Liver (tissue), 7 donors: ENCODE measurements at regions not wholly inside any gene's neighbourhood (a gene's known extent, or its start where the extent isn't known, plus 50 kb on each side); places are given as distances from the start of the nearest gene placed in this dataset.

Experiments
- DNase-seq: peaks from one replicate; pipeline ENCODE4 v3.0.0-alpha.2; 2017; ENCODE audit warnings: low spot score
- H3K27ac ChIP-seq, 2 donors: one replicate each; pipeline ENCODE4 v1.7.0; 2013; ENCODE audit warnings: inconsistent platforms in 2 of 2, low read length in 2 of 2, control low read depth in 1 of 2, low read depth in 1 of 2, mild to moderate bottlenecking in 1 of 2
- H3K27me3 ChIP-seq, 4 donors: one replicate each; pipeline versions ENCODE4 v1.6.1 to v1.7.0; 2013; ENCODE audit warnings: low read length in 3 of 4, inconsistent platforms in 1 of 4, mild to moderate bottlenecking in 1 of 4, moderate library complexity in 1 of 4; ENCODE audit not compliant: control insufficient read depth in 4 of 4, insufficient read depth in 4 of 4
- H3K36me3 ChIP-seq, 4 donors: one replicate each; pipeline versions ENCODE4 v1.6.1 to v1.7.0; 2013; ENCODE audit warnings: low read length in 3 of 4, mild to moderate bottlenecking in 3 of 4, low read depth in 1 of 4, moderate library complexity in 1 of 4; ENCODE audit not compliant: control insufficient read depth in 4 of 4, insufficient read depth in 3 of 4
- H3K4me1 ChIP-seq, 4 donors: one replicate each; pipeline versions ENCODE4 v1.6.1 to v1.7.0; 2013; ENCODE audit warnings: low read length in 3 of 4, mild to moderate bottlenecking in 3 of 4, moderate library complexity in 1 of 4; ENCODE audit not compliant: control insufficient read depth in 4 of 4, insufficient read depth in 4 of 4
- H3K4me3 ChIP-seq, 3 donors: one replicate each; pipeline versions ENCODE4 v1.6.1 to v1.7.0; 2013; ENCODE audit warnings: low read length in 3 of 3, control low read depth in 1 of 3, low read depth in 1 of 3, mild to moderate bottlenecking in 1 of 3
- H3K9ac ChIP-seq, 2 donors: one replicate each; pipeline ENCODE4 v1.7.0; 2013; ENCODE audit warnings: low read length in 2 of 2, mild to moderate bottlenecking in 2 of 2, moderate library complexity in 2 of 2, control low read depth in 1 of 2, low read depth in 1 of 2
- H3K9me3 ChIP-seq, 4 donors: one replicate each; pipeline versions ENCODE4 v1.6.1 to v1.7.0; 2013; ENCODE audit warnings: low read length in 3 of 4; ENCODE audit not compliant: control insufficient read depth in 4 of 4
- ATF3 ChIP-seq: IDR thresholded peaks from 2 replicates; pipeline ENCODE4 v1.6.1; 2016; ENCODE audit warnings: antibody characterized with exemption
- EGR1 ChIP-seq, 2 donors: IDR thresholded peaks; 2 replicates each; pipeline ENCODE4 v1.6.1; 2016 to 2018; ENCODE audit warnings: antibody characterized with exemption in 2 of 2, low read depth in 2 of 2
- FOXA1 ChIP-seq: IDR thresholded peaks from 2 replicates; pipeline ENCODE4 v1.6.1; 2016; ENCODE audit warnings: antibody characterized with exemption
- FOXA2 ChIP-seq: IDR thresholded peaks from 2 replicates; pipeline ENCODE4 v1.6.1; 2016; ENCODE audit warnings: antibody characterized with exemption
- GABPA ChIP-seq, 2 donors: IDR thresholded peaks in 1 of 2; conservative IDR thresholded peaks in 1 of 2; 2 replicates each; pipeline ENCODE4 v1.6.1; 2016; ENCODE audit warnings: antibody characterized with exemption in 2 of 2, mild to moderate bottlenecking in 1 of 2, moderate library complexity in 1 of 2
- HNF4A ChIP-seq, 2 donors: conservative IDR thresholded peaks; 2 replicates each; pipeline ENCODE4 v1.6.1; 2016; ENCODE audit warnings: antibody characterized with exemption in 2 of 2, mild to moderate bottlenecking in 2 of 2
- HNF4G ChIP-seq: IDR thresholded peaks from 2 replicates; pipeline ENCODE4 v1.6.1; 2016; ENCODE audit warnings: antibody characterized with exemption
- JUND ChIP-seq, 2 donors: IDR thresholded peaks; 2 replicates each; pipeline ENCODE4 v1.6.1; 2016; ENCODE audit warnings: antibody characterized with exemption in 2 of 2
- NR2F2 ChIP-seq: IDR thresholded peaks from 2 replicates; pipeline ENCODE4 v1.6.1; 2016; ENCODE audit warnings: antibody characterized with exemption
- RAD21 ChIP-seq, 2 donors: IDR thresholded peaks; 2 replicates each; pipeline ENCODE4 v1.6.1; 2016; ENCODE audit warnings: antibody characterized with exemption in 2 of 2, mild to moderate bottlenecking in 2 of 2
- RXRA ChIP-seq, 2 donors: IDR thresholded peaks; 2 replicates each; pipeline ENCODE4 v1.6.1; 2017 to 2018; ENCODE audit warnings: antibody characterized with exemption in 2 of 2, mild to moderate bottlenecking in 1 of 2
- SP1 ChIP-seq: IDR thresholded peaks from 2 replicates; pipeline ENCODE4 v1.6.1; 2018; ENCODE audit warnings: antibody characterized with exemption, mild to moderate bottlenecking
- TAF1 ChIP-seq: conservative IDR thresholded peaks from 2 replicates; pipeline ENCODE4 v1.6.1; 2016; ENCODE audit warnings: antibody characterized with exemption, mild to moderate bottlenecking
- YY1 ChIP-seq: IDR thresholded peaks from 2 replicates; pipeline ENCODE4 v1.6.1; 2016; ENCODE audit warnings: antibody characterized with exemption, mild to moderate bottlenecking
- WGBS: extraction: QIAGEN DNeasy Blood & Tissue Kit; methylation state at CpG from one replicate; pipeline ENCODE4 v1.1.7; 2013; 5-methylcytosine and 5-hydroxymethylcytosine counted together
- TF ChIP-seq, protein P1 (sequence below): IDR thresholded peaks from 2 replicates; pipeline ENCODE4 v1.6.1; 2016; ENCODE audit warnings: antibody characterized with exemption
- donor health status: healthy.
- donor health status: healthy.
- donor health status: healthy.
- donor health status: healthy.

- Histone ChIP-seq H3K27ac (no peak overlapping the region), H3K4me1 (no peaks in the 10 kb centered on the region), H3K36me3 (no peaks in the 10 kb centered on the region), H3K4me3 (no peak overlapping the region), H3K27me3 (peaks cover 0 to 11% (median 1%) of the 10 kb centered on the region in 4 donors), H3K9me3 (peaks cover 0 to 6% (median 0%) of the 10 kb centered on the region in 4 donors), H3K9ac (no peak overlapping the region)
- DNase-seq, result no peak
- TF ChIP-seq, protein P1, sequence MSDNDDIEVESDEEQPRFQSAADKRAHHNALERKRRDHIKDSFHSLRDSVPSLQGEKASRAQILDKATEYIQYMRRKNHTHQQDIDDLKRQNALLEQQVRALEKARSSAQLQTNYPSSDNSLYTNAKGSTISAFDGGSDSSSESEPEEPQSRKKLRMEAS, result no peak
- no peak for TF ChIP-seq FOXA2
Observed at GRCh38 chr2:136510244-136510643, 255.1 kb upstream of the THSD7B start.

- no peak for TF ChIP-seq JUND (IDR thresholded peaks at IDR 0.05)
- WGBS, result 52% methylated on average over 3 of the region's 3 CpGs
Observed at GRCh38 chr2:136505462-136505861, 259.9 kb upstream of the THSD7B start.

DNA sequence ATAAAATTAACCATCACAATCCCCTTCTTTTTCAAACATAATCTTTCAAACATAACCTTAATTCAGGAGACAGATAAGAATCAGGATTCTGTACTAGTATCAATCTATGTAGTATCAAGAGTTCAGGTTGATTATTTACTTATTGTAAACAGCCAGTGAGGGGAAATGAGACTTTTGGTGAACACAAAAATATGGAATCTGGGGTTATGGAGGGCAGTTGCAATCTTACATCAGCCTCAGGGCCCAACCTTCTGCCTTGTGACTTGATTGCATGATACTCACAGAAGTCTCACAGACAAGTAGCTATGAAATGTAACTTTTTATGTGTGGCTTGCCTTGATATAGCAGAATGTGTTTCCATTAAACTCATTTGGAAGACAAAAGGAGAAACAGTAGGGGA, 262.7 kb upstream of the THSD7B start:
- Histone ChIP-seq H3K27me3 (no peaks in the 10 kb centered on the region), H3K9me3 (peaks cover 0 to under 1% (median 0%) of the 10 kb centered on the region in 4 donors), H3K36me3 (no peaks in the 10 kb centered on the region), H3K27ac (no peak overlapping the region), H3K9ac (no peak overlapping the region), H3K4me1 (no peaks in the 10 kb centered on the region), H3K4me3 (no peak overlapping the region)
- no peak for DNase-seq
- TF ChIP-seq YY1 (no peak), ATF3 (no peak), TAF1 (no peak), SP1 (no peak), RAD21 (IDR thresholded peaks at IDR 0.05) (no peak), GABPA (IDR thresholded peaks at IDR 0.05 in 1 of 2, conservative IDR thresholded peaks at IDR 0.05 in 1 of 2) (no peak), JUND (IDR thresholded peaks at IDR 0.05) (no peak), FOXA2 (no peak), HNF4G (no peak), HNF4A (conservative IDR thresholded peaks at IDR 0.05) (no peak), RXRA (IDR thresholded peaks at IDR 0.05) (no peak)
- TF ChIP-seq, protein P1, result no peak

More at GRCh38 chr2:136505462-136505861, 259.9 kb upstream of the THSD7B start:
- H3K27ac ChIP-seq, result no peak overlapping the region
- H3K9ac ChIP-seq, result no peak overlapping the region
- H3K4me1 ChIP-seq, result no peaks in the 10 kb centered on the region
- peaks cover 0 to 2% (median 0%) of the 10 kb centered on the region in 4 donors for H3K27me3 ChIP-seq
- H3K36me3 ChIP-seq, result no peaks in the 10 kb centered on the region
- DNase-seq, result no peak
- no peak overlapping the region for H3K4me3 ChIP-seq
- peaks cover 0 to 3% (median 0%) of the 10 kb centered on the region in 4 donors for H3K9me3 ChIP-seq

- H3K9me3 ChIP-seq, result peaks cover 0 to 5% (median 0%) of the 10 kb centered on the region in 4 donors
- no peak overlapping the region for H3K4me3 ChIP-seq
- H3K27me3 ChIP-seq, result peaks cover 0 to 3% (median 0%) of the 10 kb centered on the region in 4 donors
- DNase-seq, result no peak
- H3K36me3 ChIP-seq, result no peaks in the 10 kb centered on the region
- no peaks in the 10 kb centered on the region for H3K4me1 ChIP-seq
- H3K9ac ChIP-seq, result no peak overlapping the region
- 70% methylated on average over 3 of the region's 3 CpGs for WGBS
- no peak overlapping the region for H3K27ac ChIP-seq
- TF ChIP-seq FOXA1, result no peak
- TF ChIP-seq HNF4A (conservative IDR thresholded peaks at IDR 0.05), result no peak
- TF ChIP-seq NR2F2, result no peak
- no peak for TF ChIP-seq GABPA (IDR thresholded peaks at IDR 0.05 in 1 of 2, conservative IDR thresholded peaks at IDR 0.05 in 1 of 2)
- no peak for TF ChIP-seq EGR1 (IDR thresholded peaks at IDR 0.05; ENCODE audit: low read depth in 2 of 2)
Observed at GRCh38 chr2:136497709-136498108, 267.6 kb upstream of the THSD7B start.
